ENCODE measurements at regions not wholly inside any gene's neighbourhood (a gene's known extent, or its start where the extent isn't known, plus 50 kb on each side); places are given as distances from the start of the nearest gene placed in this dataset.
A peak's percentile ranks its signal among the peaks of the same experiment; 100 is the strongest.

- DNase-seq (ENCODE audit: extremely low spot score, unreplicated experiment): no peak
- Mint-ChIP-seq H3K4me3 (ENCODE audit: unreplicated experiment) (no peak overlapping the region), H3K36me3 (ENCODE audit: unreplicated experiment) (no peaks in the 10 kb centered on the region), H3K27ac (ENCODE audit: unreplicated experiment) (no peak overlapping the region), H3K27me3 (ENCODE audit: unreplicated experiment) (peaks cover 8% of the 10 kb centered on the region), H3K9me3 (ENCODE audit: unreplicated experiment) (no peaks in the 10 kb centered on the region), H3K4me1 (ENCODE audit: unreplicated experiment) (peaks cover 18% of the 10 kb centered on the region)
- no peak for TF ChIP-seq CTCF (IDR thresholded peaks at IDR 0.05)
Observed at GRCh38 chr7:135803143-135803542, 54.5 kb upstream of the FAM180A start.

GRCh38 chr7:135802697-135803096 lies 54.1 kb upstream of the FAM180A start:
- DNase-seq (ENCODE audit: extremely low spot score, unreplicated experiment): no peak
- no peaks in the 10 kb centered on the region for H3K9me3 Mint-ChIP-seq (ENCODE audit: unreplicated experiment)
- H3K27me3 Mint-ChIP-seq (ENCODE audit: unreplicated experiment): peaks cover 8% of the 10 kb centered on the region
- no peak overlapping the region for H3K4me3 Mint-ChIP-seq (ENCODE audit: unreplicated experiment)
- no peaks in the 10 kb centered on the region for H3K36me3 Mint-ChIP-seq (ENCODE audit: unreplicated experiment)
- H3K4me1 Mint-ChIP-seq (ENCODE audit: unreplicated experiment): peaks cover 22% of the 10 kb centered on the region
- no peak for TF ChIP-seq CTCF (IDR thresholded peaks at IDR 0.05)
- no peak overlapping the region for H3K27ac Mint-ChIP-seq (ENCODE audit: unreplicated experiment)

GRCh38 chr7:135801877-135802276 lies 53.3 kb upstream of the FAM180A start:
- Mint-ChIP-seq H3K4me1 (ENCODE audit: unreplicated experiment) (peaks cover 22% of the 10 kb centered on the region), H3K4me3 (ENCODE audit: unreplicated experiment) (no peak overlapping the region), H3K27me3 (ENCODE audit: unreplicated experiment) (peaks cover 8% of the 10 kb centered on the region), H3K9me3 (ENCODE audit: unreplicated experiment) (no peaks in the 10 kb centered on the region), H3K36me3 (ENCODE audit: unreplicated experiment) (no peaks in the 10 kb centered on the region), H3K27ac (ENCODE audit: unreplicated experiment) (no peak overlapping the region)
- no peak for DNase-seq (ENCODE audit: extremely low spot score, unreplicated experiment)
- TF ChIP-seq CTCF (IDR thresholded peaks at IDR 0.05): no peak

- DNase-seq (ENCODE audit: extremely low spot score, unreplicated experiment): no peak
- H3K27me3 Mint-ChIP-seq (ENCODE audit: unreplicated experiment): peaks cover 8% of the 10 kb centered on the region
- peaks cover 22% of the 10 kb centered on the region for H3K4me1 Mint-ChIP-seq (ENCODE audit: unreplicated experiment)
- H3K36me3 Mint-ChIP-seq (ENCODE audit: unreplicated experiment): no peaks in the 10 kb centered on the region
- H3K27ac Mint-ChIP-seq (ENCODE audit: unreplicated experiment): no peak overlapping the region
- no peaks in the 10 kb centered on the region for H3K9me3 Mint-ChIP-seq (ENCODE audit: unreplicated experiment)
- TF ChIP-seq CTCF (IDR thresholded peaks at IDR 0.05): peak; percentile 87
- H3K4me3 Mint-ChIP-seq (ENCODE audit: unreplicated experiment): no peak overlapping the region
Observed at GRCh38 chr7:135801045-135801693, 52.6 kb upstream of the FAM180A start.

- Mint-ChIP-seq H3K27ac (ENCODE audit: unreplicated experiment) (no peak overlapping the region), H3K36me3 (ENCODE audit: unreplicated experiment) (no peaks in the 10 kb centered on the region), H3K27me3 (ENCODE audit: unreplicated experiment) (peaks cover 8% of the 10 kb centered on the region), H3K4me1 (ENCODE audit: unreplicated experiment) (peaks cover 22% of the 10 kb centered on the region), H3K4me3 (ENCODE audit: unreplicated experiment) (no peak overlapping the region), H3K9me3 (ENCODE audit: unreplicated experiment) (no peaks in the 10 kb centered on the region)
- no peak for DNase-seq (ENCODE audit: extremely low spot score, unreplicated experiment)
- no peak for TF ChIP-seq CTCF (IDR thresholded peaks at IDR 0.05)
Observed at GRCh38 chr7:135800560-135800959, 51.9 kb upstream of the FAM180A start.
